Parathyroid adenoma (tissue), 2 donors: ENCODE measurements at regions not wholly inside any gene's neighbourhood (a gene's known extent, or its start where the extent isn't known, plus 50 kb on each side); places are given as distances from the start of the nearest gene placed in this dataset.

Experiments used
- H2AFZ ChIP-seq: fragments of 300-600 bp; sonication (generic); one replicate; pipeline ENCODE4 v1.7.0; 2017; ENCODE audit warnings: antibody characterized with exemption, mild to moderate bottlenecking
- H3K27ac ChIP-seq: fragments of 300-600 bp; sonication (generic); one replicate; pipeline ENCODE4 v1.7.0; 2017
- H3K27me3 ChIP-seq: fragments of 300-600 bp; sonication (generic); one replicate; pipeline ENCODE4 v1.7.0; 2017; ENCODE audit warnings: low read length; ENCODE audit not compliant: control insufficient read depth, insufficient read depth
- H3K36me3 ChIP-seq: fragments of 300-600 bp; sonication (generic); one replicate; pipeline ENCODE4 v1.7.0; 2017; ENCODE audit warnings: low read length; ENCODE audit not compliant: control insufficient read depth, insufficient read depth
- H3K4me1 ChIP-seq: fragments of 300-600 bp; sonication (generic); one replicate; pipeline ENCODE4 v1.7.0; 2017; ENCODE audit warnings: control low read depth
- H3K4me2 ChIP-seq: fragments of 300-600 bp; sonication (generic); one replicate; pipeline ENCODE4 v1.7.0; 2017; ENCODE audit warnings: low read length
- H3K4me3 ChIP-seq: fragments of 300-600 bp; sonication (generic); one replicate; pipeline ENCODE4 v1.7.0; 2017; ENCODE audit warnings: low read depth, low read length
- H3K79me2 ChIP-seq: fragments of 300-600 bp; sonication (generic); one replicate; pipeline ENCODE4 v1.7.0; 2017; ENCODE audit warnings: control low read depth
- H3K9ac ChIP-seq: fragments of 300-600 bp; sonication (generic); one replicate; pipeline ENCODE4 v1.7.0; 2017; ENCODE audit warnings: mild to moderate bottlenecking
- H3K9me3 ChIP-seq: fragments of 300-600 bp; sonication (generic); one replicate; pipeline ENCODE4 v1.7.0; 2017; ENCODE audit warnings: low read length; ENCODE audit not compliant: control insufficient read depth
- TF ChIP-seq, protein P1 (sequence below): fragments of 300-600 bp; sonication (generic); IDR thresholded peaks from one replicate; pipeline ENCODE4 v1.7.0; 2017; ENCODE audit warnings: antibody characterized with exemption, mild to moderate bottlenecking
- donor health status: primary hyperparathyroidism.

DNA sequence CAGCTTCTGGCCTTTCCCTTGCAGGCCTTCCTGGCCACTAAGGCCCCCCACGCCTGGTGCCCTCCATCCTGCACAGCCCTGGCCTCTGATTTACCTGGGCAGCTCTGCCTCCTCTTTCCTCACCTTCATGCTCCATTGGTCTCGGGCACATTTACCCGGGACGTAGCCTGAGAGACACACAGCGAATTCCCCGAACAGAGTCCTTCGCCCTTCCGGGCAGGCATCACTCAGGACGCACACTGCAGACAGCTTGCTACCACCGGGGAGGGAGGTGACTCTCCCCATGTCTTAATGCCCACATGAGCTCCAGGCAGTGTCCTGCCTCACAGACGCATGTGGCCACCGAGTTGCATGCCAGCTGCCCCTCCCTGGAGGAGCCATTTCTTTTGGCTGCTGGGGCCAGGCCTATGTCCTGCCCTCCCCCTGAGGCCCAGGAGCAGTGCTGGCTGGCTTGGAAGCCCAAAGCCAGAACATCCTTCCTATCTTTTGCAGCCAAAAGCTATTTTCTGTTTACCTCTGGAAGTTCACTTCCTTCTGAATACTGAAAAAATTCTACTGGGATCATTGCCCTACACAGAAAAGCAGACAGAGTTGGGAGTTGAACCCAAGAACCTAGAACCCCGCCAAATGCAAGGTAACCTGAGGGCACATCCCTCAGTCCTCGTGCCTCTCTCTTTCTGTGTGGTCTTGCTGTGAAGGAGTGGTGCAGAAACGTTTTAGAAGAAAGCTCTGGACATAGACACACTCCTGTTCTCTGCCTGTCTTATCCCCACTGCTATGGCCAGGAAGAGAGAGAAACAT, 209.5 kb downstream of the TOMM20 start:
- H3K27ac ChIP-seq, result peak overlapping the region; percentile 84
- no peaks in the 10 kb centered on the region for H3K9me3 ChIP-seq
- H3K4me3 ChIP-seq, result no peak overlapping the region
- no peaks in the 10 kb centered on the region for H3K4me1 ChIP-seq
- H3K79me2 ChIP-seq, result no peaks in the 10 kb centered on the region
- H2AFZ ChIP-seq, result no peak overlapping the region
- TF ChIP-seq, protein P1, sequence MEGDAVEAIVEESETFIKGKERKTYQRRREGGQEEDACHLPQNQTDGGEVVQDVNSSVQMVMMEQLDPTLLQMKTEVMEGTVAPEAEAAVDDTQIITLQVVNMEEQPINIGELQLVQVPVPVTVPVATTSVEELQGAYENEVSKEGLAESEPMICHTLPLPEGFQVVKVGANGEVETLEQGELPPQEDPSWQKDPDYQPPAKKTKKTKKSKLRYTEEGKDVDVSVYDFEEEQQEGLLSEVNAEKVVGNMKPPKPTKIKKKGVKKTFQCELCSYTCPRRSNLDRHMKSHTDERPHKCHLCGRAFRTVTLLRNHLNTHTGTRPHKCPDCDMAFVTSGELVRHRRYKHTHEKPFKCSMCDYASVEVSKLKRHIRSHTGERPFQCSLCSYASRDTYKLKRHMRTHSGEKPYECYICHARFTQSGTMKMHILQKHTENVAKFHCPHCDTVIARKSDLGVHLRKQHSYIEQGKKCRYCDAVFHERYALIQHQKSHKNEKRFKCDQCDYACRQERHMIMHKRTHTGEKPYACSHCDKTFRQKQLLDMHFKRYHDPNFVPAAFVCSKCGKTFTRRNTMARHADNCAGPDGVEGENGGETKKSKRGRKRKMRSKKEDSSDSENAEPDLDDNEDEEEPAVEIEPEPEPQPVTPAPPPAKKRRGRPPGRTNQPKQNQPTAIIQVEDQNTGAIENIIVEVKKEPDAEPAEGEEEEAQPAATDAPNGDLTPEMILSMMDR, result no peak
- H3K36me3 ChIP-seq, result no peaks in the 10 kb centered on the region
- H3K4me2 ChIP-seq, result no peak overlapping the region
- H3K27me3 ChIP-seq, result no peaks in the 10 kb centered on the region
- no peak overlapping the region for H3K9ac ChIP-seq

DNA sequence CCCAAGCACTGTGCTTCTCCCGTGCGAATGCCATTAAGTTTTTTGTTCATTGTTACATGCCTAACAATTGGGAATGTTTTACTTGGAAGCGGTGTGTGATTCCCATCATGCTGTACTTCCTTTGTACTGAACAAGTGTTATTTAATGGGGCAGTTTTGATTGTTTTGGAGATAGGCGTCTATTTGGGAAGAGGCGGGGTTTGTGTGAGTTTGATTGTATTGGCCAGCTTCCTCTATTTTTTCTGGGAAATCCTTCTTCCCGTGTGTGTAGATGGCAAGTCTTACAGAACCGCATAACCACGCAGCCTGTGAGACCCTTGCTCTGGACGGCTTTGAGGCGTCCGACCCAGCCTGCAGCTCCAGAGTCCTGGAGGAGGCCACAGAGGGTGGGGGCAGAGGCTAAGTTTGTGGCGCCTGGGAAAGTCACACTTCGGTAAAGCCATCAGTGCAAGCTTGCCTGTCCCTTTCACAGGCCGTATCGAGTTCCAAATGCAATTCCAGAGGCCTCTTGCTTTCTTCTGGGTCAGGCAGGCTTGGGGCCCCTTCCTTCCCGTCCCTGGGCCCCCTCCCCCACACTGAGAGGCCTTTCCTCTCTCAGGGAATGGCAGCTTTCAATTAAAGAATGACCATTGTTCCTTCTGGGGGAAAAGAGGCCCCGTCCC, 210.3 kb downstream of the TOMM20 start:
- H3K79me2 ChIP-seq, result no peaks in the 10 kb centered on the region
- H3K9ac ChIP-seq, result no peak overlapping the region
- no peak overlapping the region for H3K4me3 ChIP-seq
- peak overlapping the region; percentile 84 for H3K27ac ChIP-seq
- H3K27me3 ChIP-seq, result no peaks in the 10 kb centered on the region
- TF ChIP-seq, protein P1, result no peak
- H3K9me3 ChIP-seq, result no peaks in the 10 kb centered on the region
- H2AFZ ChIP-seq, result no peak overlapping the region
- H3K36me3 ChIP-seq, result no peaks in the 10 kb centered on the region
- H3K4me2 ChIP-seq, result no peak overlapping the region
- no peaks in the 10 kb centered on the region for H3K4me1 ChIP-seq

DNA sequence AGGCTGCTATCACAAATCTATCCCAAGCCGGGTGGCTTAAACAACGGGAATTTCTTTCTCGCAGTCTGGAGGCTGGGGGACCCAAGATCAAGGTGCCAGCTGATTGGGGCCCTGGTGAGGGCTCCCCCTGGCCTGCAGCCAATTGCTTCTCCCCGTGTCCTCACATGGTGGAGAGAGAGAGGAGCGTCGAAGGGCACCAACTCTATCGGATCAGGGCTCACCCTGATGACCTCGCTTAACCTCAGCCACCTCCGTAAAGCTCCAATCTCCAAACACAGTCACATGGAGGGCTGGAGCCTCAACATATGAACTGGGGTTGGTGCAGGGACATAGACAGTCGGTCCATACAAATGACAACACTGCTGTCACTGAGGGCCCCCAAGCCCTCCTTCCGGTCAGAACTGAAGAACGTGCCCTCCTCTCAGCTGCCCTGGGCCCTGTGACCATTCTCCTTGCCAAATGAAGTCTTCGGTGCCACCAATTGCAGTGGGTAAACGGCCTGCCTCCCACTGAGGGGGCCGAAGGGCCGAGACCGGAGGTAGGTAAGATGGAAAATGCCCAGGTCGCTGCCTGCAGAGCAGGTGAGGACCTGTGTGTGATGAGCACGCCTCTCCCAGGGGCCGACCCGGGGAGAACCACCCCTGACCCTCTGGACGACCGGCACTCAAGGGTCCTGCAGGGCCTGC, 211.0 kb downstream of the TOMM20 start:
- TF ChIP-seq, protein P1, result no peak
- H3K27ac ChIP-seq, result peak overlapping the region; percentile 78
- H3K9me3 ChIP-seq, result no peaks in the 10 kb centered on the region
- H3K27me3 ChIP-seq, result no peaks in the 10 kb centered on the region
- no peaks in the 10 kb centered on the region for H3K4me1 ChIP-seq
- H3K9ac ChIP-seq, result no peak overlapping the region
- H3K36me3 ChIP-seq, result no peaks in the 10 kb centered on the region
- no peak overlapping the region for H3K4me2 ChIP-seq
- no peak overlapping the region for H3K4me3 ChIP-seq
- H2AFZ ChIP-seq, result no peak overlapping the region
- no peaks in the 10 kb centered on the region for H3K79me2 ChIP-seq

DNA sequence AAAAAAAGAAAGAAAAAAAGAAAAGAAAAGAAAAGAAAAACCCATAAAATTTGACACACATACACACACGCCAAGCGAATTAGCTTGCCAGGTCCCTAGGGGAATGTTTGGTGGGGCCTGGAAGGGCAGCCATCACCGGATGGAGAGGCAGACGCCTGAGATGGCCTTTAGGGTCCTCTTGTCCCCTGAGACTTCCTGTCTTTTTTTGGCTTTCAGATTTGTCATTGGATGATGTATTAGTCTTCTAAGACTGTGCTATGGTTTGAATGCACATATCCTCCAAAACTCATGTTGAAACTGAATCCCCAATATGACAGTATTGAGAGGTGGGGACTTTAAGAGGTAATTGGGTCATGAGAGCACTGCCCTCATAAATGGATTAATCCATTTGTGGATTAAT, 211.8 kb downstream of the TOMM20 start:
- Histone ChIP-seq H3K9me3 (no peaks in the 10 kb centered on the region), H3K4me3 (no peak overlapping the region), H3K9ac (no peak overlapping the region), H3K4me2 (no peak overlapping the region), H2AFZ (no peak overlapping the region), H3K4me1 (no peaks in the 10 kb centered on the region), H3K36me3 (no peaks in the 10 kb centered on the region), H3K27me3 (no peaks in the 10 kb centered on the region), H3K27ac (peak overlapping the region; percentile 78), H3K79me2 (no peaks in the 10 kb centered on the region)
- TF ChIP-seq, protein P1, result no peak
